ENCODE measurements at regions not wholly inside any gene's neighbourhood (a gene's known extent, or its start where the extent isn't known, plus 50 kb on each side); places are given as distances from the start of the nearest gene placed in this dataset.

GRCh38 chr14:62428429-62429203, 616.6 kb downstream of the KCNH5 start:
- H3K4me1 ChIP-seq (ENCODE audit: control extremely low read depth in 1 of 4, control insufficient read depth in 4 of 4, insufficient read depth in 4 of 4, low read length in 3 of 4) = no peaks in the 10 kb centered on the region
- no peak overlapping the region for H3K4me3 ChIP-seq (ENCODE audit: control insufficient read depth in 1 of 7, extremely low read depth in 1 of 7, insufficient read depth in 4 of 7, low read depth in 2 of 7, low read length in 6 of 7)
- no peak overlapping the region for H3K27ac ChIP-seq (ENCODE audit: insufficient read depth in 1 of 2, low read depth in 1 of 2, low read length in 2 of 2, poor library complexity in 1 of 2, severe bottlenecking in 2 of 2)
- peaks cover under 1 to 6% (median 4%) of the 10 kb centered on the region in 5 experiments for H3K9me3 ChIP-seq (ENCODE audit: control extremely low read depth in 1 of 5, control insufficient read depth in 4 of 5, insufficient read depth in 2 of 5, low read depth in 1 of 5, low read length in 4 of 5)
- no peak for DNase-seq
- ChIA-PET CTCF (no interaction called here), POLR2A (no interaction called here)
- no peaks in the 10 kb centered on the region for H3K27me3 ChIP-seq (replicated peaks in 2 of 5; ENCODE audit: control insufficient read depth in 4 of 5, insufficient read depth in 5 of 5, low read length in 4 of 5)
- H3K36me3 ChIP-seq (ENCODE audit: control insufficient read depth in 4 of 4, insufficient read depth in 4 of 4, low read length in 3 of 4) = no peaks in the 10 kb centered on the region
- 81% methylated on average over 3 of the region's 5 CpGs for WGBS (ENCODE audit: insufficient coverage)

- Histone ChIP-seq H3K27ac (ENCODE audit: insufficient read depth in 1 of 2, low read depth in 1 of 2, low read length in 2 of 2, poor library complexity in 1 of 2, severe bottlenecking in 2 of 2) (no peak overlapping the region), H3K9me3 (ENCODE audit: control extremely low read depth in 1 of 5, control insufficient read depth in 4 of 5, insufficient read depth in 2 of 5, low read depth in 1 of 5, low read length in 4 of 5) (peaks cover 1 to 7% (median 4%) of the 10 kb centered on the region in 5 experiments), H3K36me3 (ENCODE audit: control insufficient read depth in 4 of 4, insufficient read depth in 4 of 4, low read length in 3 of 4) (no peaks in the 10 kb centered on the region), H3K4me3 (ENCODE audit: control insufficient read depth in 1 of 7, extremely low read depth in 1 of 7, insufficient read depth in 4 of 7, low read depth in 2 of 7, low read length in 6 of 7) (no peak overlapping the region), H3K27me3 (replicated peaks in 2 of 5; ENCODE audit: control insufficient read depth in 4 of 5, insufficient read depth in 5 of 5, low read length in 4 of 5) (no peaks in the 10 kb centered on the region), H3K4me1 (ENCODE audit: control extremely low read depth in 1 of 4, control insufficient read depth in 4 of 4, insufficient read depth in 4 of 4, low read length in 3 of 4) (no peaks in the 10 kb centered on the region)
- no peak for DNase-seq
- POLR2A ChIA-PET = no interaction called here
- CTCF ChIA-PET = no interaction called here
- no CpG with 5 or more reads among the region's 1 CpG for WGBS (ENCODE audit: insufficient coverage)
Measured at GRCh38 chr14:62429683-62430082, 615.6 kb downstream of the KCNH5 start.

GRCh38 chr14:62431496-62431895, 613.8 kb downstream of the KCNH5 start:
- WGBS (ENCODE audit: insufficient coverage) = 70% methylated on average over 2 of the region's 2 CpGs

GRCh38 chr14:62432955-62433354, 612.3 kb downstream of the KCNH5 start:
- Histone ChIP-seq H3K4me3 (ENCODE audit: control insufficient read depth in 1 of 7, extremely low read depth in 1 of 7, insufficient read depth in 4 of 7, low read depth in 2 of 7, low read length in 6 of 7) (no peak overlapping the region), H3K36me3 (ENCODE audit: control insufficient read depth in 4 of 4, insufficient read depth in 4 of 4, low read length in 3 of 4) (no peaks in the 10 kb centered on the region), H3K27me3 (replicated peaks in 2 of 5; ENCODE audit: control insufficient read depth in 4 of 5, insufficient read depth in 5 of 5, low read length in 4 of 5) (no peaks in the 10 kb centered on the region), H3K27ac (ENCODE audit: insufficient read depth in 1 of 2, low read depth in 1 of 2, low read length in 2 of 2, poor library complexity in 1 of 2, severe bottlenecking in 2 of 2) (no peak overlapping the region), H3K9me3 (ENCODE audit: control extremely low read depth in 1 of 5, control insufficient read depth in 4 of 5, insufficient read depth in 2 of 5, low read depth in 1 of 5, low read length in 4 of 5) (peaks cover 1 to 7% (median 4%) of the 10 kb centered on the region in 5 experiments), H3K4me1 (ENCODE audit: control extremely low read depth in 1 of 4, control insufficient read depth in 4 of 4, insufficient read depth in 4 of 4, low read length in 3 of 4) (no peaks in the 10 kb centered on the region)
- ChIA-PET POLR2A (no interaction called here), CTCF (no interaction called here)
- WGBS (ENCODE audit: insufficient coverage) = 100% methylated on average over 1 of the region's 2 CpGs
- no peak for DNase-seq

More at GRCh38 chr14:62431496-62431895, 613.8 kb downstream of the KCNH5 start:
- no peak for DNase-seq
- no peaks in the 10 kb centered on the region for H3K27me3 ChIP-seq (replicated peaks in 2 of 5; ENCODE audit: control insufficient read depth in 4 of 5, insufficient read depth in 5 of 5, low read length in 4 of 5)
- ChIA-PET POLR2A (no interaction called here), CTCF (no interaction called here)
- H3K36me3 ChIP-seq (ENCODE audit: control insufficient read depth in 4 of 4, insufficient read depth in 4 of 4, low read length in 3 of 4) = no peaks in the 10 kb centered on the region
- H3K4me1 ChIP-seq (ENCODE audit: control extremely low read depth in 1 of 4, control insufficient read depth in 4 of 4, insufficient read depth in 4 of 4, low read length in 3 of 4) = no peaks in the 10 kb centered on the region
- H3K27ac ChIP-seq (ENCODE audit: insufficient read depth in 1 of 2, low read depth in 1 of 2, low read length in 2 of 2, poor library complexity in 1 of 2, severe bottlenecking in 2 of 2) = no peak overlapping the region
- H3K4me3 ChIP-seq (ENCODE audit: control insufficient read depth in 1 of 7, extremely low read depth in 1 of 7, insufficient read depth in 4 of 7, low read depth in 2 of 7, low read length in 6 of 7) = no peak overlapping the region
- H3K9me3 ChIP-seq (ENCODE audit: control extremely low read depth in 1 of 5, control insufficient read depth in 4 of 5, insufficient read depth in 2 of 5, low read depth in 1 of 5, low read length in 4 of 5) = peaks cover 1 to 7% (median 4%) of the 10 kb centered on the region in 5 experiments

- ChIA-PET CTCF (no interaction called here), POLR2A (no interaction called here)
- WGBS (ENCODE audit: insufficient coverage) = 44% methylated on average over 2 of the region's 2 CpGs
- peaks cover 3 to 20% (median 9%) of the 10 kb centered on the region in 5 experiments for H3K9me3 ChIP-seq (ENCODE audit: control extremely low read depth in 1 of 5, control insufficient read depth in 4 of 5, insufficient read depth in 2 of 5, low read depth in 1 of 5, low read length in 4 of 5)
- no peaks in the 10 kb centered on the region for H3K36me3 ChIP-seq (ENCODE audit: control insufficient read depth in 4 of 4, insufficient read depth in 4 of 4, low read length in 3 of 4)
- H3K27me3 ChIP-seq (replicated peaks in 2 of 5; ENCODE audit: control insufficient read depth in 4 of 5, insufficient read depth in 5 of 5, low read length in 4 of 5) = no peaks in the 10 kb centered on the region
- no peaks in the 10 kb centered on the region for H3K4me1 ChIP-seq (ENCODE audit: control extremely low read depth in 1 of 4, control insufficient read depth in 4 of 4, insufficient read depth in 4 of 4, low read length in 3 of 4)
- no peak overlapping the region for H3K4me3 ChIP-seq (ENCODE audit: control insufficient read depth in 1 of 7, extremely low read depth in 1 of 7, insufficient read depth in 4 of 7, low read depth in 2 of 7, low read length in 6 of 7)
- DNase-seq = no peak
- no peak overlapping the region for H3K27ac ChIP-seq (ENCODE audit: insufficient read depth in 1 of 2, low read depth in 1 of 2, low read length in 2 of 2, poor library complexity in 1 of 2, severe bottlenecking in 2 of 2)
Measured at GRCh38 chr14:62436261-62436660, 609.0 kb downstream of the KCNH5 start.

GRCh38 chr14:62439210-62439609, 606.0 kb downstream of the KCNH5 start:
- ChIA-PET POLR2A (no interaction called here), CTCF (no interaction called here)
- Histone ChIP-seq H3K4me3 (ENCODE audit: control insufficient read depth in 1 of 7, extremely low read depth in 1 of 7, insufficient read depth in 4 of 7, low read depth in 2 of 7, low read length in 6 of 7) (no peak overlapping the region), H3K9me3 (ENCODE audit: control extremely low read depth in 1 of 5, control insufficient read depth in 4 of 5, insufficient read depth in 2 of 5, low read depth in 1 of 5, low read length in 4 of 5) (peaks cover 0 to 20% (median 3%) of the 10 kb centered on the region in 5 experiments), H3K36me3 (ENCODE audit: control insufficient read depth in 4 of 4, insufficient read depth in 4 of 4, low read length in 3 of 4) (no peaks in the 10 kb centered on the region), H3K4me1 (ENCODE audit: control extremely low read depth in 1 of 4, control insufficient read depth in 4 of 4, insufficient read depth in 4 of 4, low read length in 3 of 4) (no peaks in the 10 kb centered on the region), H3K27ac (ENCODE audit: insufficient read depth in 1 of 2, low read depth in 1 of 2, low read length in 2 of 2, poor library complexity in 1 of 2, severe bottlenecking in 2 of 2) (no peak overlapping the region), H3K27me3 (replicated peaks in 2 of 5; ENCODE audit: control insufficient read depth in 4 of 5, insufficient read depth in 5 of 5, low read length in 4 of 5) (no peaks in the 10 kb centered on the region)
- 100% methylated on average over 1 of the region's 2 CpGs for WGBS (ENCODE audit: insufficient coverage)
- no peak for DNase-seq

- Histone ChIP-seq H3K27me3 (replicated peaks in 2 of 5; ENCODE audit: control insufficient read depth in 4 of 5, insufficient read depth in 5 of 5, low read length in 4 of 5) (no peaks in the 10 kb centered on the region), H3K9me3 (ENCODE audit: control extremely low read depth in 1 of 5, control insufficient read depth in 4 of 5, insufficient read depth in 2 of 5, low read depth in 1 of 5, low read length in 4 of 5) (peaks cover 0 to 20% (median 3%) of the 10 kb centered on the region in 5 experiments), H3K4me1 (ENCODE audit: control extremely low read depth in 1 of 4, control insufficient read depth in 4 of 4, insufficient read depth in 4 of 4, low read length in 3 of 4) (no peaks in the 10 kb centered on the region), H3K36me3 (ENCODE audit: control insufficient read depth in 4 of 4, insufficient read depth in 4 of 4, low read length in 3 of 4) (no peaks in the 10 kb centered on the region), H3K4me3 (ENCODE audit: control insufficient read depth in 1 of 7, extremely low read depth in 1 of 7, insufficient read depth in 4 of 7, low read depth in 2 of 7, low read length in 6 of 7) (no peak overlapping the region), H3K27ac (ENCODE audit: insufficient read depth in 1 of 2, low read depth in 1 of 2, low read length in 2 of 2, poor library complexity in 1 of 2, severe bottlenecking in 2 of 2) (no peak overlapping the region)
- no peak for DNase-seq
- 85% methylated on average over 3 of the region's 3 CpGs for WGBS (ENCODE audit: insufficient coverage)
- CTCF ChIA-PET = no interaction called here
- POLR2A ChIA-PET = no interaction called here
Measured at GRCh38 chr14:62443796-62444195, 601.5 kb downstream of the KCNH5 start.
